AG04449 (cell line): ENCODE measurements at regions not wholly inside any gene's neighbourhood (a gene's known extent, or its start where the extent isn't known, plus 50 kb on each side); places are given as distances from the start of the nearest gene placed in this dataset.
A peak's percentile ranks its signal among the peaks of the same experiment; 100 is the strongest.

ENCODE experiments used
- CTCF ChIA-PET: fragments of 350-600 bp; formaldehyde crosslinking; extraction: SDS; loops from one replicate; lab custom pipeline; 2021; ENCODE audit warnings: antibody characterized with exemption; lab: Yijun Ruan, JAX
- POLR2A ChIA-PET: fragments of 400-600, 350-600 bp; formaldehyde crosslinking; extraction: SDS; loops from one replicate; lab custom pipeline; 2020; ENCODE audit warnings: antibody characterized with exemption, inconsistent platforms; lab: Yijun Ruan, JAX
- DNase-seq: peaks from one replicate; pipeline ENCODE4 v3.0.0-alpha.2; 2010; ENCODE audit warnings: low read depth, low spot score
- H3K4me3 ChIP-seq: 2 replicates; pipeline ENCODE4 v1.5.1; 2011; ENCODE audit warnings: low read depth, mild to moderate bottlenecking, control low read depth, low read length
- CTCF ChIP-seq: IDR thresholded peaks from one replicate; pipeline ENCODE4 v1.5.1; 2011; ENCODE audit warnings: mild to moderate bottlenecking, moderate library complexity, low read length, control low read depth, inconsistent platforms; ENCODE audit not compliant: insufficient read depth; ENCODE audit errors: missing control alignments

GRCh38 chr10:62562795-62563194, 188.6 kb downstream of the ZNF365 start:
- CTCF ChIA-PET = interaction anchor here (0.6 to 5.6 kb wide), 6 partner anchors 8 to 315 kb away, joined by 3 to 42 read pairs (median 7); no protein-coding TSS in a partner anchor
- no peak overlapping the region for H3K4me3 ChIP-seq
- DNase-seq = no peak
- no peak for TF ChIP-seq CTCF
- POLR2A ChIA-PET = interaction anchor here (2.9 kb wide), 1 partner anchor 22 kb away, joined by 11 read pairs; no protein-coding TSS in a partner anchor

GRCh38 chr10:62573929-62574328, 199.8 kb downstream of the ZNF365 start:
- no peak for DNase-seq
- TF ChIP-seq CTCF = no peak
- ChIA-PET POLR2A (no interaction called here), CTCF (interaction anchor here (1.1 kb wide), 1 partner anchor 19 kb away, joined by 3 read pairs; no protein-coding TSS in a partner anchor)
- no peak overlapping the region for H3K4me3 ChIP-seq

- no peak for DNase-seq
- POLR2A ChIA-PET = interaction anchor here (1.0 to 2.4 kb wide), 2 partner anchors 13 to 228 kb away, joined by 3 to 17 read pairs; no protein-coding TSS in a partner anchor
- CTCF ChIA-PET = interaction anchor here (1.0 to 4.1 kb wide), 6 partner anchors 10 to 581 kb away, joined by 3 to 19 read pairs (median 5); no protein-coding TSS in a partner anchor
- H3K4me3 ChIP-seq = no peak overlapping the region
- TF ChIP-seq CTCF = no peak
These were observed 202.9 kb downstream of the ZNF365 start for GRCh38 chr10:62577076-62577475.

GRCh38 chr10:62577666-62578291, 203.6 kb downstream of the ZNF365 start:
- ChIA-PET CTCF (interaction anchor here (0.9 to 4.4 kb wide), 8 partner anchors 11 to 581 kb away, joined by 3 to 19 read pairs (median 5); no protein-coding TSS in a partner anchor), POLR2A (interaction anchor here (1.0 to 2.4 kb wide), 2 partner anchors 13 to 228 kb away, joined by 3 to 17 read pairs; no protein-coding TSS in a partner anchor)
- H3K4me3 ChIP-seq = no peak overlapping the region
- DNase-seq = peak; percentile 81
- TF ChIP-seq CTCF = no peak

GRCh38 chr10:62578301-62578700, 204.1 kb downstream of the ZNF365 start:
- CTCF ChIA-PET = interaction anchor here (0.9 to 4.4 kb wide), 6 partner anchors 12 to 141 kb away, joined by 3 to 19 read pairs (median 10); no protein-coding TSS in a partner anchor
- POLR2A ChIA-PET = interaction anchor here (1.0 to 2.4 kb wide), 2 partner anchors 14 to 227 kb away, joined by 3 to 17 read pairs; no protein-coding TSS in a partner anchor
- no peak overlapping the region for H3K4me3 ChIP-seq
- no peak for DNase-seq
- TF ChIP-seq CTCF = no peak

GRCh38 chr10:62578916-62579315, 204.7 kb downstream of the ZNF365 start:
- POLR2A ChIA-PET = no interaction called here
- no peak for TF ChIP-seq CTCF
- no peak for DNase-seq
- H3K4me3 ChIP-seq = no peak overlapping the region
- CTCF ChIA-PET = interaction anchor here (0.9 to 4.4 kb wide), 7 partner anchors 15 to 142 kb away, joined by 3 to 19 read pairs (median 5); no protein-coding TSS in a partner anchor
